Esophagus muscularis mucosa (tissue), 4 donors: ENCODE measurements at regions not wholly inside any gene's neighbourhood (a gene's known extent, or its start where the extent isn't known, plus 50 kb on each side); places are given as distances from the start of the nearest gene placed in this dataset.

Experiments used
- EP300 ChIP-seq: sonication (generic); formaldehyde crosslinking; IDR thresholded peaks from one replicate; pipeline ENCODE4 v1.6.1; 2017; ENCODE audit warnings: antibody characterized with exemption
- POLR2A ChIP-seq: fragments of 450-650 bp; IDR thresholded peaks from one replicate; pipeline ENCODE4 v1.6.1; 2017; ENCODE audit warnings: antibody characterized with exemption, moderate library complexity, mild to moderate bottlenecking, low read depth
- POLR2AphosphoS5 ChIP-seq, 2 donors: sonication (generic); formaldehyde crosslinking; IDR thresholded peaks; one replicate each; pipeline ENCODE4 v1.6.1; 2017; ENCODE audit warnings: antibody characterized with exemption in 2 of 2
- TF ChIP-seq, protein P1 (sequence below), 3 experiments: fragments of 200-600 bp in 2 of 3; fragments of 450-650 bp in 1 of 3; sonication (generic) in 2 of 3; IDR thresholded peaks; one replicate each; pipeline ENCODE4 v1.5.1; 2017 to 2019; ENCODE audit warnings: antibody characterized with exemption in 3 of 3, mild to moderate bottlenecking in 2 of 3, moderate library complexity in 1 of 3

GRCh38 chr17:12201294-12201880, 180.7 kb downstream of the MAP2K4 start:
- TF ChIP-seq POLR2A, result no peak
- no peak for TF ChIP-seq EP300
- TF ChIP-seq, protein P1, sequence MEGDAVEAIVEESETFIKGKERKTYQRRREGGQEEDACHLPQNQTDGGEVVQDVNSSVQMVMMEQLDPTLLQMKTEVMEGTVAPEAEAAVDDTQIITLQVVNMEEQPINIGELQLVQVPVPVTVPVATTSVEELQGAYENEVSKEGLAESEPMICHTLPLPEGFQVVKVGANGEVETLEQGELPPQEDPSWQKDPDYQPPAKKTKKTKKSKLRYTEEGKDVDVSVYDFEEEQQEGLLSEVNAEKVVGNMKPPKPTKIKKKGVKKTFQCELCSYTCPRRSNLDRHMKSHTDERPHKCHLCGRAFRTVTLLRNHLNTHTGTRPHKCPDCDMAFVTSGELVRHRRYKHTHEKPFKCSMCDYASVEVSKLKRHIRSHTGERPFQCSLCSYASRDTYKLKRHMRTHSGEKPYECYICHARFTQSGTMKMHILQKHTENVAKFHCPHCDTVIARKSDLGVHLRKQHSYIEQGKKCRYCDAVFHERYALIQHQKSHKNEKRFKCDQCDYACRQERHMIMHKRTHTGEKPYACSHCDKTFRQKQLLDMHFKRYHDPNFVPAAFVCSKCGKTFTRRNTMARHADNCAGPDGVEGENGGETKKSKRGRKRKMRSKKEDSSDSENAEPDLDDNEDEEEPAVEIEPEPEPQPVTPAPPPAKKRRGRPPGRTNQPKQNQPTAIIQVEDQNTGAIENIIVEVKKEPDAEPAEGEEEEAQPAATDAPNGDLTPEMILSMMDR (IDR thresholded peaks at IDR 0.05), result no peak
- TF ChIP-seq POLR2AphosphoS5 (IDR thresholded peaks at IDR 0.05), result no peak
